ENCODE measurements at regions not wholly inside any gene's neighbourhood (a gene's known extent, or its start where the extent isn't known, plus 50 kb on each side); places are given as distances from the start of the nearest gene placed in this dataset.
"Not testable (repeated sequence)": the region's sequence is repeated elsewhere in the genome, so short reads cannot be mapped to it uniquely, and the experiment has no call there.

- DNase-seq = not testable (repeated sequence)
Measured at GRCh38 chr6:43998592-43999243, 128.5 kb downstream of the MRPL14 start.

GRCh38 chr6:43997990-43998585 is 129.2 kb downstream of the MRPL14 start:
- not testable (repeated sequence) for DNase-seq

DNA sequence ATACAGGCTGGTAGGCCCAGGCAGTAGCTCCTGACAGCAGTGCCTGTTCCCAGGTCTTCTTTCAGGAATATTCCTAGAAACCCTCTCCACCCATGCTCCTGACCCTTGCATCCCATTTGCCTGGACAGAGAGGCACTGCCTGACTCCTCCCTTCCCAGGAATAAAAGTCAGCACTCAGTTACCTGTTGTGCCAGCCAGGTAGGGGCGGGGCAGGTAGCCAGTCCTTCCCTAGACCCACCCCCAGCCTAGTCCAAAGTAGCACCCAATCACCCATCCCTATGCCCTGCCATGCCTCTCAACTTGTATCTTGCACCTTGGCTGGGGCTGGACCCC is 129.9 kb downstream of the MRPL14 start:
- DNase-seq = no peak

- no peak for DNase-seq
Measured at GRCh38 chr6:43996618-43997344, 130.5 kb downstream of the MRPL14 start.

DNA sequence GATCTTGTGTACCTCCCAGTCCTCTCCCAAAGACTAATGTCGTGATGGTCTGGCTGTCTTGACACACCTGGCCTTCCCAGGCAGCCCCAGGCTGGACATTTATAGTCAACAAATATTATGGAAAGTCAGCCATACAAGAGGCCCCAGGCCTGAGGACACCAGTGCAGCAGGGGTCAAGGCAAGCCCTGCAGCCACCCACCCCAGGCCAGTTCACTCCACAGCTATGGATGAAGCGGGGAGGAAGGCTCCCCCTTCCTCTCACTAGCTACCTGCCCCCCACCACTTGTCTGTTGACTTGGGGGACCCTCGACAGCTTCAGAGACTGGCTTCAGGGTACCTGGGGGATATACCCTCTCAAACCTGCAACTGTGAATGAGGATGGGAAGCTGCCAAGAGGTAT is 132.1 kb downstream of the MRPL14 start:
- no peak for DNase-seq

DNA sequence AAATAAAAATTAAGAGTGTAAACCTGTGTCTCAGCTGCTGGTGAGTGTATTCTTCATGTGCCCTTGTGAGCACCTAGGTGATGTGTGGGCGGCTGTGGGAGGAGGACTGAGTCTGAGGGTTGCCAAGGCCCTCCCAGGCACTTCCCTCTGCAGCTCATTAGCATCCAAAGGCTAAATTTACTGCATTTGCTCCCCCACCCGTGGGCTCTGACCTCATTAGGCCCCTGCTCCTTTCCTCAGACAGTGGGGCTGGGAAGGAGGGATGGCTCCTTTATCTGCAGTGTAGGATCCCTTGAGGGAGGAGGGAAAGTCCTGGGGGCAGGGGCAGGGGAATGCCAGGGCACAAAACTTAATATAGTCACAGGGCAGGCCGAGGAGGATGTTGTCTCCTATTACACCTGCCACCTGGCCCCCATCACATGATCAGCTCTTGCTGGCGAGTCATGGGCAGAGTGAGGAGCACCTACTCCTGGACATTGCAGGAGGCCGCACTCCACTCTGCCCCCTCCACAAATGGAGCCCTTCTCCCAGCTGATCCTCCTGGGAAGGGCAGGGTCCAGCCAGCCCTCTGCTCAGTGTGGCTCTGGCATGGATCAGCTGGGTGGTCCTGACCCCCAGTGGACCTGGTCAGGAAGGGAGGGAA is 133.2 kb downstream of the MRPL14 start:
- DNase-seq = no peak

- no peak for DNase-seq
Measured at GRCh38 chr6:43992783-43993644, 134.2 kb downstream of the MRPL14 start.

DNA sequence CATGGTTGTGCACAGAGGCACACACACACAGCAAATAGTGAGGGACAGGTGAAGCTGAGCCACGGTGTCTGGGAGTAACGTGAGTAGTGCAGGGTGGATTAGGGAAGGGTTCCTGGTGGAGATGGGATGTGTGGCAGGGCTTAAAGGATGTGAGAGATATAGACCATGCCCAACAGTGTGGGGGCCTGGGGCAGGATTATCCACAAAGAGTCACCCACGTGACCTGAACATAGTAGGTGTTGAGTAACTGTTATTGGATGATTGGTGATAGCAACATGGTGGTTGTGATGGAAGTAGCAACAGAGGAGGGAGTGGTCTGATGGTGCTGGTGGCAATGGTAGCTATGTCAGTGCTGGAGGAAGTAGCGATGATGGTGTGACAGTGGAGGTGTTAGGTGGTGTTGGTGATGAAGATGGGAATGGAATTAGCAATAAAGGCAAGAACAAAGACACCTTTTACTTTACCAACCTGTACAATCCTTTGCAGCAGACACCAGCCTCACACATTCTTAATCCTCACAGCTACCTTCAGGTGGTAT is 135.1 kb downstream of the MRPL14 start:
- no peak for DNase-seq

DNA sequence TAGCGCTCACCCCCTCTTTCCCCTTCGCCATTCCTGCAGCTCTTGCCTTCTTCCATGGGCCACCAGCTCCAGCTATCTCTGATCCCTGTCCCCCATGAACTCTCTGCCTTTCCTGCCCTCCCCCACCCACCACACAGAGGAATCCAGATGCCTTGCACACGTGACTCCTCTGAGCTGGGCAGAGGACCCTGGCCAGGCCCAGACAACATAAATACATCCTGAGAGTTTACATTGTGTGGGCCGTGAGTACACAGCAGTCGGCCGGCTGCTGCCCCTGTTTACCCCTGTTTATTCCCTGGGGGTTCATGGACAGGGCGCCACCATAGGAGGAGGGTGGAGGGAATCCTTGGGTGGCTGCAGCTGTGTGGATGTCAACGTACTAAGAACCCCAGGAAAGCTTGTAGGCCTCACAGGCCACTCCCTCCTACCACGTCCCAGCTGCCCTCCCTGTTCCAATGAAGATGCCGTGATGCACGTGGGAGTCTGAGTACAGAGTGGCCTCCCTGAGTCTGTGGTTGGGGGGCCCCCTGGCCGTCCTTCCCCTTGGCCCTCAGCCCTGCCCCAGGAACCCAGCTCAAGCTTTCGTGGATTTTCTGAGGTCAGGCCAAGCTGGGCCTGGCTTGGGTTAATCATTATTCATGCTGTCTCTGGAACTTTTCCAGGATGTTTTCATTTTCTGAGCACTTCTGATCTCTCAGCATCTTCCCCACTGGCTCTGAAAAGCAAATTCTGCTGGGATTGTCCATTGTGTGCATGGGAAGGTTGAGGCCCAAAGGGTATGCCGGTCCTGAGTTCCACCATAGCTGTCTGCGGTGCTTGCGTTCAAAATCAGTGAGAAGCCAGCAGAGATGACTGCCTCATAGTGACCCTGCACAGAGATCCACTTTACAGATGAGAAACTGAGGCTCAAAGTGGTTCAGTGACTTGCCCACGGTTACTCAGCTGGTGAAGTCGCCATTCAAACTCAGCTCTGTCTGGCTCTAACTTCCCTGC is 136.3 kb downstream of the MRPL14 start:
- peak; percentile 93 for DNase-seq

- peak; percentile 70 for DNase-seq
Measured at GRCh38 chr6:43990275-43990626, 137.0 kb downstream of the MRPL14 start.

- no peak for DNase-seq
Measured at GRCh38 chr6:43989581-43990146, 137.6 kb downstream of the MRPL14 start.

GRCh38 chr6:43988801-43989200 is 138.5 kb downstream of the MRPL14 start:
- no peak for DNase-seq

DNA sequence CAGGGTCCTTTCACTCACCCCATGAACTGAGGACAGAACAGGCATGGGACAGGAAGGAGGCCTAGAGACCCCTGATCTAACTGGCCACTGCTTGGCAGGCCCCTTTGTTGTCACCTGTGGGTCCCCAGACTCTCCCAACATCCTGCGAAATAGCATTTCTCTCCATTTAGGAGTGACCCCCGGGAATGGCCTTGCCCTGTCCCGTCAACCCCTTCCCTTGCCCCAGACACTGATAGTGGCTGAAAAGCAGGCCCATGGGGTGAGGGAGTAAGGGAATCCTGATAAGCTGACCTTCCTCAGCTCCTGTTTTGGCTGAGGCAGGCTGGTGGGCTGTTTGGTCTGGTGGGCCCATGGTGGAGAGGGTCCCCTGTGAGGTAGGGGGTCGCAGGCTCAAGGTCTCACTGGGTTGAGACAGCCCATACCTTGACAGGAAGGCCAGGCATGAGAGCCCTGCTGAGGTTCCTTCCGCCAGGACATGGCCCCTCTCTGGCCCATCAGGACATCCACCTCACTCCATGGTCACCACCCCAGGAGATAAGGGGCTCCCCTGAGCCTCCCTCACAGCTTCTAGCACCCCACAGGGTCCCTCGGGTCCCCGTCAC is 139.3 kb downstream of the MRPL14 start:
- DNase-seq = no peak

DNA sequence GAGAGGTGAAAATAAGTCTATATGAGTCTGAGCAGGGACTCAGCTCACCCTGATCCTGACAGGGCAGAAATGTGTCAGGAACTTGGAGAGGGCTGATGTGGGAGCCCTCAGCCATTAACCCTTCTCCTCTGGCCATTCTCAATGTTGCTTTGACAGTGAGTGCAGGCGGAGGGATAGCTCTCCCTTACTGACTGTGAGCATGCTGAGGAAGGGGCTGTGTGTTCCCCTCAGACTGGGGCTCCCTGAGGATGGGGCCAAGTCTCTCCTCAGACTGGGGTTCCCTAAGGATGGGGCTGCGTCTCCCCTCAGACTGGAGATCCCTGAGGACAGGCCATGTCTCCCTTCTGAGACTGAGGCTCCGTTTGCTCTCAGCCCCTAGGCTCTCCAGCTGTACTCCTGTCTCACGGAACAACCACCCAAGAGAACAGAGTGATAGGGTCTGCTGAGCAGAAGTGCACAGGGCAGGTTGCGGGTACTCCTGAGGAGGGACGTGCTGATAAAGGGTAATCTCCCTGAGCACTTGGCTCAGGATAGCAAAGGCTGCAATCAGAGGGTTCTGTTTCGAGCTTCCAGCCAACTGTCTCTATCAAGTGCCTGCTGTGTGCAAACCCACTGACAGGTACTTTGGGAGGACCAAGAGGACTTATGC is 141.0 kb downstream of the MRPL14 start:
- DNase-seq = no peak

- no peak for DNase-seq
Measured at GRCh38 chr6:43985329-43985728, 141.9 kb downstream of the MRPL14 start.

GRCh38 chr6:43984442-43985321 is 142.6 kb downstream of the MRPL14 start:
- DNase-seq = peak; percentile 49

DNA sequence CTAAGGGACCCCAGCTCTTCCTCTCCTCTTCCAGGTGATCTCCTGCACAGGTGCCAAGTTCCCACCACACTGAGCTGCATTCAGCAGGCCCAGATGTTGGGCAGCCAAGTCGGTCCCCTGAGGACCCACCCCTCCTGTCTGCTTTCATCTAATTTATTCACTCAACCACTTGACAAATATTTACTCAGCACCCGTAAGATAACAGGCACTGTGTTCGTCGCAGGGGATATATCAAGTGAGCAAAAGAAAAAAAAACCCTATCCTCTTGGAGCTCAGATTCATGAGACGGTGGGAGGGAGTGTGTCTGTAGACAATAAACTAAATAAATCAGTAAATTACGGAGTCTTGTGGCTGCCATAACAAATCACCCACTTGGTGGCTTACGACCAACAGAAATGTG is 143.6 kb downstream of the MRPL14 start:
- no peak for DNase-seq

GRCh38 chr6:43983191-43983590 is 144.1 kb downstream of the MRPL14 start:
- no peak for DNase-seq

All from fibroblast of skin of scalp (primary cell).